Lower lobe of right lung (tissue), 2 donors: ENCODE measurements at regions not wholly inside any gene's neighbourhood (a gene's known extent, or its start where the extent isn't known, plus 50 kb on each side); places are given as distances from the start of the nearest gene placed in this dataset.

Experiments
- ATAC-seq, 2 donors: fragments of 200-7000 bp; cut with Tn5 transposase; one replicate each; pipeline ENCODE4 v1.9.1; 2020 to 2022; ENCODE audit warnings: mild to moderate bottlenecking in 2 of 2, moderate library complexity in 2 of 2
- DNase-seq: peaks from one replicate; pipeline ENCODE4 v3.0.0-alpha.2; 2020
- H3K27ac ChIP-seq: fragments of 200-600 bp; one replicate; pipeline ENCODE4 v1.8.0; 2022
- H3K27me3 ChIP-seq: fragments of 200-600 bp; one replicate; pipeline ENCODE4 v1.8.0; 2022; ENCODE audit warnings: low read depth
- H3K36me3 ChIP-seq: fragments of 200-600 bp; one replicate; pipeline ENCODE4 v1.8.0; 2022; ENCODE audit warnings: mild to moderate bottlenecking
- H3K4me1 ChIP-seq: fragments of 200-600 bp; one replicate; pipeline ENCODE4 v1.8.0; 2022
- H3K4me3 ChIP-seq: fragments of 200-600 bp; one replicate; pipeline ENCODE4 v1.8.0; 2022; ENCODE audit warnings: mild to moderate bottlenecking
- H3K9me3 ChIP-seq: fragments of 200-600 bp; one replicate; pipeline ENCODE4 v1.8.0; 2022
- intact Hi-C: fragments of 100-400 bp; cut with DNase I; formaldehyde crosslinking; loops from one replicate; pipeline ENCODE4 v1.11.0; 2022
- TF ChIP-seq, protein P1 (sequence below): fragments of 200-600 bp; IDR thresholded peaks from one replicate; pipeline ENCODE4 v1.8.0; 2022; ENCODE audit warnings: antibody characterized with exemption, mild to moderate bottlenecking
- donor health status: DM: no; HTN: yes; CAD: no; lungs with severe emphysema.

DNA sequence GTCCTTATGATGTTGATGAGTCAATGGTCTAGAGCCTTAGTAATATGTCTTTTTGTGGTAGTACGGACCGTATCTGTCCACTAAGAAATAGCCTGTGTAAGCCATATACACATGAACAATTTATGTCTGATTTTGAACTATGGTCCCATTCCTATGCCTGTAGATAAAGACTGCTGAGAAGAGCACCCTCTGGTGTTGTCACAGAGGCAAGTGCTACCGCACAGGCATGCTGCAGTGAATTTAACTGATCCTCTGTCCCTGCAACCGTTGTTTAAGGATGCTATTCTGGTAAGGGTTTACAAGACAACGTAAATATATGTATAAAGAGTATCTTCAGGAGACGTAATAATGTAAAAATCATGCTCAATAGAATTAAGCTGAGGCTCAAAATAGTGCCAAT lies 170.7 kb downstream of the UBE3A start:
- no peaks in the 10 kb centered on the region for H3K9me3 ChIP-seq

More for the DNA sequence above, 170.7 kb downstream of the UBE3A start:
- Histone ChIP-seq H3K4me3 (no peak overlapping the region), H3K36me3 (no peaks in the 10 kb centered on the region), H3K4me1 (no peaks in the 10 kb centered on the region), H3K27ac (no peak overlapping the region), H3K27me3 (no peaks in the 10 kb centered on the region)
- TF ChIP-seq, protein P1, sequence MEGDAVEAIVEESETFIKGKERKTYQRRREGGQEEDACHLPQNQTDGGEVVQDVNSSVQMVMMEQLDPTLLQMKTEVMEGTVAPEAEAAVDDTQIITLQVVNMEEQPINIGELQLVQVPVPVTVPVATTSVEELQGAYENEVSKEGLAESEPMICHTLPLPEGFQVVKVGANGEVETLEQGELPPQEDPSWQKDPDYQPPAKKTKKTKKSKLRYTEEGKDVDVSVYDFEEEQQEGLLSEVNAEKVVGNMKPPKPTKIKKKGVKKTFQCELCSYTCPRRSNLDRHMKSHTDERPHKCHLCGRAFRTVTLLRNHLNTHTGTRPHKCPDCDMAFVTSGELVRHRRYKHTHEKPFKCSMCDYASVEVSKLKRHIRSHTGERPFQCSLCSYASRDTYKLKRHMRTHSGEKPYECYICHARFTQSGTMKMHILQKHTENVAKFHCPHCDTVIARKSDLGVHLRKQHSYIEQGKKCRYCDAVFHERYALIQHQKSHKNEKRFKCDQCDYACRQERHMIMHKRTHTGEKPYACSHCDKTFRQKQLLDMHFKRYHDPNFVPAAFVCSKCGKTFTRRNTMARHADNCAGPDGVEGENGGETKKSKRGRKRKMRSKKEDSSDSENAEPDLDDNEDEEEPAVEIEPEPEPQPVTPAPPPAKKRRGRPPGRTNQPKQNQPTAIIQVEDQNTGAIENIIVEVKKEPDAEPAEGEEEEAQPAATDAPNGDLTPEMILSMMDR, result no peak
- DNase-seq, result no peak
- no peak for ATAC-seq
- intact Hi-C loops, result no loop called here
